ENCODE measurements at regions not wholly inside any gene's neighbourhood (a gene's known extent, or its start where the extent isn't known, plus 50 kb on each side); places are given as distances from the start of the nearest gene placed in this dataset.

DNA sequence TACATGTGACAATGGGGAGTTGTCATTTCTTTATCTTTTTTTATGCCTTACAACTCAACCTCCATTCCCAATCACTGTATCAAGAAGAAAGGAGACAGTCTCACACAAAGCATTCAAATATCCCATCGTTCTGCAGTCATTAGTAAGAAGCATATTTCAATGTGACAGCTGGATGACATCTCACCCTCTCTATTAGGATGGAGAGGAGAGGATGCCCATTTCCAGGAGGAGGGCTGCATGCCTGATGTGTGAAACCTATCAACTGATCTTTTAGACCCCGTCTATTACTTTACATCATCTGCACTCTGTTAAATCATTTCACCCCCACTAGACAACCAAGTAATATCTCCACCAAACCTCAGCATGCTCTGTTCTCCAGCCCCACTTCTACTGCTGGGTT lies 292.7 kb upstream of the CHAC2 start:
- TF ChIP-seq CTCF (IDR thresholded peaks at IDR 0.05; ENCODE audit: low read length) (no peak), EZH2 (optimal IDR thresholded peaks at IDR 0.05; ENCODE audit: low read depth, low read length) (no peak), EZH2phosphoT487 (IDR thresholded peaks at IDR 0.05; ENCODE audit: low read length) (no peak)
